GM06990 (cell line): ENCODE measurements at regions not wholly inside any gene's neighbourhood (a gene's known extent, or its start where the extent isn't known, plus 50 kb on each side); places are given as distances from the start of the nearest gene placed in this dataset.

ENCODE experiments used
- DNase-seq: peaks from one replicate; pipeline ENCODE4 v3.0.0-alpha.2; 2011; ENCODE audit not compliant: insufficient read length; ENCODE audit errors: extremely low read depth
- H3K27me3 ChIP-seq: replicated peaks from 2 replicates; pipeline ENCODE4 v1.6.0; 2011; ENCODE audit warnings: low read length; ENCODE audit not compliant: control insufficient read depth, insufficient read depth
- H3K36me3 ChIP-seq: 2 replicates; pipeline ENCODE4 v1.5.1; 2011; ENCODE audit warnings: low read length; ENCODE audit not compliant: control insufficient read depth, insufficient read depth
- H3K4me3 ChIP-seq: replicated peaks from 2 replicates; pipeline ENCODE4 v1.5.1; 2011; ENCODE audit warnings: low read depth, mild to moderate bottlenecking, control low read depth, low read length
- TF ChIP-seq, protein P1 (sequence below): IDR thresholded peaks from 2 replicates; pipeline ENCODE4 v1.5.1; 2011; ENCODE audit warnings: low read length, control low read depth, mild to moderate bottlenecking, inconsistent platforms; ENCODE audit not compliant: insufficient read depth, poor library complexity, severe bottlenecking

DNA sequence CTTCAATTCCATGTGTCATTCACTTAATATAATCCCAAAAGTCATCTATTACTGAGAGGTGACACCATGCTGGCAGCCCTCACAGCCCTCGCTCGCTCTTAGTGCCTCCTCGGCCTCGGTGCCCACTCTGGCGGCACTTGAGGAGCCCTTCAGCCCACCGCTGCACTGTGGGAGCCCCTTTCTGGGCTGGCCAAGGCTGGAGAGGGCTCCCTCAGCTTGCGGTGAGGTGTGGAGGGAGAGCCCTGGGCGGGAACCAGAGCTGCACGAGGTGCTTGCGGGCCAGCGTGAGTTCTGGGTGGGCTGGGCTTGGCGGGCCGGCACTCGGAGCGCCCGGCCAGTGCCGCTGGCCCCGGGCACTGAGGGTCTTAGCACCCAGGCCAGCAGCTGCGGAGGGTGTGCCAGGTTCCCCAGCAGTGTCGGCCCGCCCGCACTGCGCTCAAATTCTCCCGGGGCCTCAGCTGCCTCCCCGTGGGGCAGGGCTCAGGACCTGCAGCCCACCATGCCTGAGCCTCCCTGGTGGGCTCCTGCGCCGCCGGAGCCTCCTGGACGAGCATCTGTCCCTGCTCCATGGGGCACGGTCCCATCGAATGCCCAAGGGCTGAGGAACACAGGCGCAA, 374.1 kb downstream of the ELAVL2 start:
- no peak for DNase-seq
- TF ChIP-seq, protein P1, sequence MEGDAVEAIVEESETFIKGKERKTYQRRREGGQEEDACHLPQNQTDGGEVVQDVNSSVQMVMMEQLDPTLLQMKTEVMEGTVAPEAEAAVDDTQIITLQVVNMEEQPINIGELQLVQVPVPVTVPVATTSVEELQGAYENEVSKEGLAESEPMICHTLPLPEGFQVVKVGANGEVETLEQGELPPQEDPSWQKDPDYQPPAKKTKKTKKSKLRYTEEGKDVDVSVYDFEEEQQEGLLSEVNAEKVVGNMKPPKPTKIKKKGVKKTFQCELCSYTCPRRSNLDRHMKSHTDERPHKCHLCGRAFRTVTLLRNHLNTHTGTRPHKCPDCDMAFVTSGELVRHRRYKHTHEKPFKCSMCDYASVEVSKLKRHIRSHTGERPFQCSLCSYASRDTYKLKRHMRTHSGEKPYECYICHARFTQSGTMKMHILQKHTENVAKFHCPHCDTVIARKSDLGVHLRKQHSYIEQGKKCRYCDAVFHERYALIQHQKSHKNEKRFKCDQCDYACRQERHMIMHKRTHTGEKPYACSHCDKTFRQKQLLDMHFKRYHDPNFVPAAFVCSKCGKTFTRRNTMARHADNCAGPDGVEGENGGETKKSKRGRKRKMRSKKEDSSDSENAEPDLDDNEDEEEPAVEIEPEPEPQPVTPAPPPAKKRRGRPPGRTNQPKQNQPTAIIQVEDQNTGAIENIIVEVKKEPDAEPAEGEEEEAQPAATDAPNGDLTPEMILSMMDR, result no peak
- H3K36me3 ChIP-seq, result no peaks in the 10 kb centered on the region
- no peak overlapping the region for H3K4me3 ChIP-seq
- no peaks in the 10 kb centered on the region for H3K27me3 ChIP-seq

DNA sequence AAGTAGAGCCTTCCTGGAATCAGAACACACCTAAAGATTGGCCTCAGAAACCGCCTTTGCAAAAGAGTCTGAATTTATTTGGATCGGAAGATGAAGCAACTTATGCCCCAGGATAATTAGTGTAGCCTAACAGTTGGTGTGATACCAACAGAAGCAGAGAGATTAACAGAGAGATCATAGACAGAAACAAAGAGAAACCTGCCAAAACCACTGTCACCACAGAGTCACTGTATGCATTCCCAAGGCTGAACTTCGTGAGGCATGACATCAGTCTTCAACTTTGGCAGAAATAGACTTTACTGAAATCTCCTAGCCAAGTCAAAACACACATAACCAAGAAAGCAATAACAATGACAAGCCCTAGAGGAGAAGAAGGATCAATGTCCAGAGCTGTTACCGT, 361.8 kb downstream of the ELAVL2 start:
- no peak for DNase-seq
- TF ChIP-seq, protein P1, result no peak
- H3K36me3 ChIP-seq, result no peaks in the 10 kb centered on the region

DNA sequence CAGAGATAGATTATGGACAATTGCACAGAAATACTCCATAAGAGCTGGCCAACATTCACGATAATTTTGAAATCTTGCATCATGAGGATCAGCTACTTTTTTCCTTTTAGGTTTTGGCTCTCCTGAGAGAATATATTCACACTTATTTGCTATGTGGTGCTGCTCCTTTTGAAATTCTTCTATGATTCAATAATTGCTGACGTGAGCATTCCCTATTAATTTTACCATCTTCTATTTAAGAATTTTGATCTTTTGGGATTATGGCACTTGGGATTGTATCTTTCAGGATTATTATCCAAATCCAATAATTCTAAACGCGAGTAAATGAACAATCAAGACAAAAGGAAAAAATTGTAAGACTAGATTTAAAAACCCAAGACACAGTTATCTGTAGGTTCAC, 358.8 kb downstream of the ELAVL2 start:
- H3K27me3 ChIP-seq, result no peaks in the 10 kb centered on the region
- DNase-seq, result no peak
- no peaks in the 10 kb centered on the region for H3K36me3 ChIP-seq
- H3K4me3 ChIP-seq, result no peak overlapping the region
- TF ChIP-seq, protein P1, result no peak

More for the DNA sequence above, 361.8 kb downstream of the ELAVL2 start:
- no peak overlapping the region for H3K4me3 ChIP-seq
- H3K27me3 ChIP-seq, result no peaks in the 10 kb centered on the region

DNA sequence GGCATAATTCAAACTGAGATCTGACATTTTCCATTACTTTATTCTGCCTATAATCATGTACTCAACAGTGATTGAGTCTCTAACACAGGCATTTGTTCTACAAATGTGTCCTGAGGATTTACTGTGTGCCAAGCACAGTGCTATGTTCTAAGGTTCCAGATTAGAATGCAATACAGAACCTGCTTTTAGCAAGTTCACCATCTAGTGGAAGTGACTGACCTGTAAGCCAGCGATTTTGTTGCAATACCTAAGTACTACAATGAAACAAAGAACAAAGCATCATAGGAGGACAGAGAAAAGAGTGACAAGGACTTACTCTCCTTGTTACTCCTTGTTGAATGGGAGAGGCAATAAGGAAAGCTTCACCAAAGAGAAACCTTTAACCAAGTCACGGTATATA, 348.1 kb downstream of the ELAVL2 start:
- DNase-seq, result no peak
- Histone ChIP-seq H3K27me3 (no peaks in the 10 kb centered on the region), H3K4me3 (no peak overlapping the region), H3K36me3 (no peaks in the 10 kb centered on the region)
- TF ChIP-seq, protein P1, result no peak

DNA sequence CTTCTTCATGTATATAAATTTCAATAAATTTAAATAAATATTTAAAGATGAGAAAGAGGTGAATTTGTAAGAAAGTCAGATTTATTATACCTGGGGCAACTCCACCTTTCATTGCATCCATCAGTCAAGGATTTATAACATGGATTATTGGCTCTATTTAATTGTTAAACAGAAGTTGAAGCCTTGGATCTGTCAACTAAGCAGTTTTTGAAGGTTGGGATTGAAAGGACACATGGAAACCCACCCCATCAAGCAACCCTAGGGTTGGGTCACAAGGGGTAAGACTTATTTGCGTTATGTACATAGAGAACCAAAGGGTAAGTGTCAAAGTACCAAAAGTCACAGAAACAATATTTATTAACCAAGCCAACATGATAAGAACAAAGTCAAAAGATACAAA, 342.5 kb downstream of the ELAVL2 start:
- Histone ChIP-seq H3K27me3 (no peaks in the 10 kb centered on the region), H3K4me3 (no peak overlapping the region), H3K36me3 (no peaks in the 10 kb centered on the region)
- no peak for DNase-seq
- TF ChIP-seq, protein P1, result no peak
